T-helper 1 cell treated with Interleukin-12 subunit alpha and Interleukin-12 subunit beta and Interleukin-4 antibody, amounts not matched to agents 30 μg/mL and 1 μg/mL, for 36 hours (primary cell): ENCODE measurements at regions not wholly inside any gene's neighbourhood (a gene's known extent, or its start where the extent isn't known, plus 50 kb on each side); places are given as distances from the start of the nearest gene placed in this dataset.

Experiments
- H3K27ac Mint-ChIP-seq: one replicate; pipeline ENCODE4 v1.8.0; 2021; ENCODE audit warnings: mild to moderate bottlenecking, mixed read lengths
- H3K27me3 Mint-ChIP-seq: one replicate; pipeline ENCODE4 v1.8.0; 2021; ENCODE audit warnings: low read depth, mixed read lengths
- H3K36me3 Mint-ChIP-seq: one replicate; pipeline ENCODE4 v1.8.0; 2021; ENCODE audit warnings: low read depth, mixed read lengths
- H3K4me1 Mint-ChIP-seq: one replicate; pipeline ENCODE4 v1.8.0; 2021; ENCODE audit warnings: low read depth, mixed read lengths
- H3K4me3 Mint-ChIP-seq: one replicate; pipeline ENCODE4 v1.8.0; 2021; ENCODE audit warnings: mild to moderate bottlenecking, moderate library complexity, mixed read lengths
- H3K9me3 Mint-ChIP-seq: one replicate; pipeline ENCODE4 v1.8.0; 2021; ENCODE audit warnings: mixed read lengths

DNA sequence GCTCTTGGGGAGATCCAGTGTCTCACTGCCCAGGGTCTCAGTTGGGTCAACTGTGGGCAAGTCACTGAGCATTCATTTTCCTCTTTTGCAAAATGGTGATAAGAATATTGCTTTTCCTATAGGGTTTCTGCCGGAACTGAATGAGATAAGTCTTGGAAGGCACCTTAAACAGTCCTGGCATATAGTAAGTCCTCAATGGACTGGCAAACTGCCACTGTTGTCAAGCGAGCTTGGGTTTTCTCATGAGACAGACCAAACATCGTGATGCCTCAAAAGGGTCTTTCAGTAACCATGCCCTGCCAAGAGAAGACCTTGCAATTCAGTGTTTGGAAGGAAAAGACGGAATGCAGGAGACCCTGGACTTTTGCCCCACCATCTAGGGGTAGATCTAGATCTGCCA is 251.5 kb downstream of the WDR11 start:
- no peaks in the 10 kb centered on the region for H3K4me1 Mint-ChIP-seq
- H3K4me3 Mint-ChIP-seq: no peak overlapping the region
- peaks cover 4% of the 10 kb centered on the region for H3K9me3 Mint-ChIP-seq
- H3K27ac Mint-ChIP-seq: no peak overlapping the region
- no peaks in the 10 kb centered on the region for H3K36me3 Mint-ChIP-seq
- no peaks in the 10 kb centered on the region for H3K27me3 Mint-ChIP-seq

DNA sequence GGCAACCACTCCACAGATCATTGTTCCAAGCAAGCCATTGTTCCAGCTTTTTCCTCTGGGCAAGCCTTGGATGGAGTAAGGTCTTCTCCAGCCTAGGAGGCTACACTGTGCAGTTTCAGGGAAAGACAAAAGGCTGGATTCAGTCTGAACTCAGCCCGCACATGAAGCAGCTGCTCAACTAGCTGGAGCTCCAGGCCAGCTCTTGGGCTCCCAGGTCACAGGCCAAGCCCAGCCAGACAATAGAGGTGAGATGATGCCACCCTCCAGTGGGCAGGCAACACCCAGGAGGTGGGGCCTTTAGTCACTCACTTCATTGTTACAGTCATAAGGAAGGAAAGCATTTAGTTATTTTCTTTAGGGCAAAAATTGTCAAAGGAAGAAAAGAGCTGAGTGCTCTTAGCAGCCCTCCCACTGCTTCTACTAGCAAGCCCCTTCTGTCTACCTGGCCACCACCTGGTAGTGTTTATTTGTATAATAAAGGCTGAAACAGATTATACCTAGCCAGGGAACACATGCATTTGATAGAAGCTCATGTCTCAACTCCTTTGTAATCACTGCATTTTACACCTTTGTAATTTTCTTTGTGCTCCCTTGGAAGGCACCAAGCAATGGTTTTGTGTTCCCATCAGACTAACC is 253.4 kb downstream of the WDR11 start:
- H3K4me3 Mint-ChIP-seq: no peak overlapping the region
- H3K36me3 Mint-ChIP-seq: no peaks in the 10 kb centered on the region
- no peaks in the 10 kb centered on the region for H3K4me1 Mint-ChIP-seq
- H3K27me3 Mint-ChIP-seq: no peaks in the 10 kb centered on the region
- no peak overlapping the region for H3K27ac Mint-ChIP-seq
- H3K9me3 Mint-ChIP-seq: peaks cover 4% of the 10 kb centered on the region

- H3K4me3 Mint-ChIP-seq: no peak overlapping the region
- H3K27ac Mint-ChIP-seq: no peak overlapping the region
- H3K36me3 Mint-ChIP-seq: no peaks in the 10 kb centered on the region
- H3K27me3 Mint-ChIP-seq: no peaks in the 10 kb centered on the region
- H3K4me1 Mint-ChIP-seq: no peaks in the 10 kb centered on the region
- no peaks in the 10 kb centered on the region for H3K9me3 Mint-ChIP-seq
These were observed 255.4 kb downstream of the WDR11 start for GRCh38 chr10:121106611-121107010.

GRCh38 chr10:121108051-121108450 is 256.9 kb downstream of the WDR11 start:
- Mint-ChIP-seq H3K27me3 (no peaks in the 10 kb centered on the region), H3K4me3 (no peak overlapping the region), H3K36me3 (no peaks in the 10 kb centered on the region), H3K27ac (no peak overlapping the region), H3K4me1 (no peaks in the 10 kb centered on the region), H3K9me3 (no peaks in the 10 kb centered on the region)

GRCh38 chr10:121110369-121110768 is 259.2 kb downstream of the WDR11 start:
- no peak overlapping the region for H3K27ac Mint-ChIP-seq
- H3K27me3 Mint-ChIP-seq: no peaks in the 10 kb centered on the region
- H3K4me3 Mint-ChIP-seq: no peak overlapping the region
- no peaks in the 10 kb centered on the region for H3K4me1 Mint-ChIP-seq
- peaks cover under 1% of the 10 kb centered on the region for H3K9me3 Mint-ChIP-seq
- no peaks in the 10 kb centered on the region for H3K36me3 Mint-ChIP-seq

DNA sequence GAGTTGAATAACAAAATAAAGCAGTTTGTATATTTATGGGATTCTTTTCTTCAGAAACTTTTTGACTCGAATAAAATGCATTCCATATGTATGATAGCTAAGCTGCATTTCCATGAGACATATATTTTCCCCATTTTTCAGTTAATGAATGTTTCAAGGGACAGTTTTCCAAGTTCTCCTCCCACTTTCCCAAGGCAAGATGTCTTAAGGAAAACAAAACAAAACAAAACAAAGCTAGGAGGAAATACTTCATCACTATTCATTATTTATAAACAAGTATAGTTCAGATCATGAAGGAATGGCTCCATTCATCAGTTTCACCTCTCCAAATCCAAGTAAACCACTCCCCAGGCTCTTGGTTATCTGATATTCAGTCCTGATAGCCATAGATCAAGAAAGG is 261.0 kb downstream of the WDR11 start:
- H3K4me1 Mint-ChIP-seq: no peaks in the 10 kb centered on the region
- no peaks in the 10 kb centered on the region for H3K27me3 Mint-ChIP-seq
- peaks cover 5% of the 10 kb centered on the region for H3K9me3 Mint-ChIP-seq
- H3K27ac Mint-ChIP-seq: no peak overlapping the region
- no peaks in the 10 kb centered on the region for H3K36me3 Mint-ChIP-seq
- H3K4me3 Mint-ChIP-seq: no peak overlapping the region

DNA sequence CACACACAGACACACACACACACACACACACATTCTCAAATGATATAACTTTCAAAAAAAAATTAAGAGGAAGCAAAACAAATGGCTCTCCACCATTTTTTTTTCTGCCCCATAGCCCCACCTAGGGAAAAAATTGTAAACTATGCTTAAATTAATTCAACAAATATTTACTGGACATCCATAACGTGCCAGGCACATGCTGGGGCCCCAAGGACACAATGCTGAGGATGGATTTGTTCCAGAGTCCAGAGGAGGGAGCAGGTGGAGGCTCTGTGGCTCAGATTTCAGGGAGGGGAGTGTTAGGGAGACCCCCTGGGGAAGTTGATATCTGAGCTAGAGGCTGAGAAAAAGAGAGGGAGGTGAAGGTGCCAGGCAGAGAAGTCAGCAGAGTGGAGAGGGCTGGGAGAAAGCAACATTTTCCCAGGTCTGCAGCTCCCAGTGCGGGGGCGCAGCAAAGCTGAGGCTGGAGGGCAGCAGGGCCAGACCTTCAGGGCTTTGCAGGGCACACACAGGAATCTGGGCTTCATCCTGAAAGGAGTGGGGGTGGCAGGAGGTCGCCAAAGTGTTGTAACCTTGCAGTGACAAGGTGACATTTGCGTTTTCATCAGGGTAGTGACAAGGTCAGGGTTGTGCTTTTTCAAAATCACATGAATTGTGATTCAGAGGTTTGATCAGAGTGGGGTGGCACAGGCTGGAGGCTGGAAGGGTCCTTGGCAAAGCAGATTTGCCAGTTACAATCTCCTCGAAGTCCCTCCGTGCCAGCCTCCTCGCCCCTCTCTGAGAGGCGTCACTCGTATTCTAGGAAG is 261.6 kb downstream of the WDR11 start:
- H3K4me3 Mint-ChIP-seq: no peak overlapping the region
- no peaks in the 10 kb centered on the region for H3K4me1 Mint-ChIP-seq
- no peak overlapping the region for H3K27ac Mint-ChIP-seq
- H3K9me3 Mint-ChIP-seq: peaks cover 5% of the 10 kb centered on the region
- no peaks in the 10 kb centered on the region for H3K27me3 Mint-ChIP-seq
- H3K36me3 Mint-ChIP-seq: no peaks in the 10 kb centered on the region

GRCh38 chr10:121113385-121113696 is 262.2 kb downstream of the WDR11 start:
- no peak overlapping the region for H3K27ac Mint-ChIP-seq
- no peaks in the 10 kb centered on the region for H3K27me3 Mint-ChIP-seq
- H3K4me3 Mint-ChIP-seq: no peak overlapping the region
- no peaks in the 10 kb centered on the region for H3K4me1 Mint-ChIP-seq
- peaks cover 5% of the 10 kb centered on the region for H3K9me3 Mint-ChIP-seq
- H3K36me3 Mint-ChIP-seq: no peaks in the 10 kb centered on the region

- peaks cover 5% of the 10 kb centered on the region for H3K9me3 Mint-ChIP-seq
- no peak overlapping the region for H3K27ac Mint-ChIP-seq
- no peaks in the 10 kb centered on the region for H3K27me3 Mint-ChIP-seq
- no peaks in the 10 kb centered on the region for H3K36me3 Mint-ChIP-seq
- no peaks in the 10 kb centered on the region for H3K4me1 Mint-ChIP-seq
- H3K4me3 Mint-ChIP-seq: no peak overlapping the region
These were observed 262.7 kb downstream of the WDR11 start for GRCh38 chr10:121113911-121114310.

- Mint-ChIP-seq H3K9me3 (peaks cover 5% of the 10 kb centered on the region), H3K27ac (no peak overlapping the region), H3K4me1 (no peaks in the 10 kb centered on the region), H3K36me3 (no peaks in the 10 kb centered on the region), H3K27me3 (no peaks in the 10 kb centered on the region), H3K4me3 (no peak overlapping the region)
These were observed 264.0 kb downstream of the WDR11 start for GRCh38 chr10:121115154-121115553.

DNA sequence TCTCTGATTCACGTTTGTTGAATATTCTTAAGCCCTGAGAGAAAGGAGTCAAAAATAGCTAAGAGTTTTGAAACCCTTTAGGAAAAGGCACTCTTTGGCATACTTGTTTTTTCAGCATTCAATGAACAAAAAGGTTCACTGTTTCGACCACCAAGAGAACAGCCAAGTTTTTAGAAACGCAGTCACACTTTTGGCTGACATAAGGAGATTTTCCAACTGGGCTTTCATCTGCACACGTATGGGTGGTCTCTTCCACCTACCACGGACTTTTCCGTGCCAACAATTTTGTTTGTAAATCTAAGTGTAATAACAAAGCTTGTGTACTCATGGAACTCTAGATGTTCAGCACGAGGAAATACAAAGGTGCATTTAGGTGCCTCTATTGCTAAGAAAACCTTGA is 270.3 kb downstream of the WDR11 start:
- no peaks in the 10 kb centered on the region for H3K27me3 Mint-ChIP-seq
- no peaks in the 10 kb centered on the region for H3K36me3 Mint-ChIP-seq
- no peak overlapping the region for H3K27ac Mint-ChIP-seq
- H3K4me1 Mint-ChIP-seq: no peaks in the 10 kb centered on the region
- no peak overlapping the region for H3K4me3 Mint-ChIP-seq
- H3K9me3 Mint-ChIP-seq: peaks cover under 1% of the 10 kb centered on the region

- no peaks in the 10 kb centered on the region for H3K36me3 Mint-ChIP-seq
- no peaks in the 10 kb centered on the region for H3K4me1 Mint-ChIP-seq
- H3K27me3 Mint-ChIP-seq: no peaks in the 10 kb centered on the region
- H3K27ac Mint-ChIP-seq: no peak overlapping the region
- H3K4me3 Mint-ChIP-seq: no peak overlapping the region
- peaks cover 8% of the 10 kb centered on the region for H3K9me3 Mint-ChIP-seq
These were observed 276.2 kb downstream of the WDR11 start for GRCh38 chr10:121127151-121127906.

- no peaks in the 10 kb centered on the region for H3K36me3 Mint-ChIP-seq
- H3K4me1 Mint-ChIP-seq: no peaks in the 10 kb centered on the region
- H3K4me3 Mint-ChIP-seq: no peak overlapping the region
- no peaks in the 10 kb centered on the region for H3K27me3 Mint-ChIP-seq
- peaks cover 8% of the 10 kb centered on the region for H3K9me3 Mint-ChIP-seq
- H3K27ac Mint-ChIP-seq: no peak overlapping the region
These were observed 277.0 kb downstream of the WDR11 start for GRCh38 chr10:121128164-121128563.

DNA sequence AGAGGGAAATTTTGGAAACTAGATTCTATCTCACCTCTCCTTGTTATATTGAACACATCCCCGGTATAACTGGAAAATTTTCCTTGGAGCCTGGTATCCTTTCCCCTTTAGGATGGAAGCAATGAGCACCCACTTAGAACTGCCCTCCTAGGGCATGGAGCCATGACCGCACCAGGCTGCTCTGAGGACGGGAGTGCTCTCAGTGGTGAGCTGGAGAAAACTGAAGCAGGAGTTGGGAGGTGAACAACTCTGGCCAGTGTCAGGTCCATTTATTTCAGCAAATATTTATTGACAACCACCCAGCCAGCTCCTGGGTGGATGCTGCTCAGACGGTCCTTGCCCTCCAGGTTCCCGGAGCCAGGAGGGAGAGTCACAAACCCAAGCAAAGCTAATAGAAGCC is 278.1 kb downstream of the WDR11 start:
- Mint-ChIP-seq H3K9me3 (peaks cover 8% of the 10 kb centered on the region), H3K27ac (no peak overlapping the region), H3K4me3 (no peak overlapping the region), H3K27me3 (no peaks in the 10 kb centered on the region), H3K4me1 (no peaks in the 10 kb centered on the region), H3K36me3 (no peaks in the 10 kb centered on the region)

DNA sequence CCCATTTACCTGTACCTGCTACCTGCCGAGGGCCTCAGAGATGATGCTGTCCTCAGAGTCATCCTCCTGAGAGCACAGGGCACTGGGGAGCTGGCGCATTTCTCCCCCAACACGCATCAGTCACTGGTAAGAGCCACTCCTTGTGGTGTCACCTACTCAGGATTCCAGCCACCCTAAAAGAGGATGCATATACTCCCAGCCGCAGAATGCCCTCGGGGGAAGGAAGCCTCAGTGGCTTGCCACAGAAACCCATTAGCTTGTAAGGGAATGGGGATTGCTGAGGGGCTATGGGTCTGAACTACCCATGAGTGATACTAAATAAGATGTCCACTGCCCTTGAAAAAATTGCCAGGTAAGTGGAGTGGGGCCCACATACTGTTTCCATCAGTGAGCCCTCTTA is 279.2 kb downstream of the WDR11 start:
- no peaks in the 10 kb centered on the region for H3K36me3 Mint-ChIP-seq
- H3K9me3 Mint-ChIP-seq: peaks cover 8% of the 10 kb centered on the region
- H3K4me3 Mint-ChIP-seq: no peak overlapping the region

More for the DNA sequence above, 279.2 kb downstream of the WDR11 start:
- H3K27me3 Mint-ChIP-seq: no peaks in the 10 kb centered on the region
- no peak overlapping the region for H3K27ac Mint-ChIP-seq
- no peaks in the 10 kb centered on the region for H3K4me1 Mint-ChIP-seq
